Glutamatergic neuron (in vitro differentiated cells): ENCODE measurements at regions not wholly inside any gene's neighbourhood (a gene's known extent, or its start where the extent isn't known, plus 50 kb on each side); places are given as distances from the start of the nearest gene placed in this dataset.
A peak's percentile ranks its signal among the peaks of the same experiment; 100 is the strongest.

Experiments
- DNase-seq: peaks from one replicate; pipeline ENCODE4 v3.0.0; 2022
- H3K27ac Mint-ChIP-seq: one replicate; pipeline ENCODE4 v1.8.0; 2020; ENCODE audit warnings: mild to moderate bottlenecking, mixed read lengths, inconsistent platforms; ENCODE audit not compliant: unreplicated experiment
- H3K27me3 Mint-ChIP-seq: one replicate; pipeline ENCODE4 v1.8.0; 2020; ENCODE audit warnings: mild to moderate bottlenecking, moderate library complexity, mixed read lengths, inconsistent platforms; ENCODE audit not compliant: unreplicated experiment
- H3K36me3 Mint-ChIP-seq: one replicate; pipeline ENCODE4 v1.8.0; 2020; ENCODE audit warnings: mild to moderate bottlenecking, mixed read lengths, inconsistent platforms; ENCODE audit not compliant: unreplicated experiment
- H3K4me1 Mint-ChIP-seq: one replicate; pipeline ENCODE4 v1.8.0; 2020; ENCODE audit warnings: mild to moderate bottlenecking, low read depth, mixed read lengths, inconsistent platforms; ENCODE audit not compliant: unreplicated experiment
- H3K4me3 Mint-ChIP-seq: one replicate; pipeline ENCODE4 v1.8.0; 2020; ENCODE audit warnings: mild to moderate bottlenecking, mixed read lengths, inconsistent platforms; ENCODE audit not compliant: unreplicated experiment
- H3K9me3 Mint-ChIP-seq: one replicate; pipeline ENCODE4 v1.8.0; 2020; ENCODE audit warnings: mild to moderate bottlenecking, moderate library complexity, mixed read lengths, inconsistent platforms; ENCODE audit not compliant: unreplicated experiment
- TF ChIP-seq, protein P1 (sequence below): fragments of 200-600 bp; sonication (generic); IDR thresholded peaks from one replicate; pipeline ENCODE4 v1.5.0; 2021; ENCODE audit not compliant: partially characterized antibody, unreplicated experiment

GRCh38 chr2:108067820-108068405, 81.6 kb downstream of the SLC5A7 start:
- no peaks in the 10 kb centered on the region for H3K9me3 Mint-ChIP-seq
- H3K27ac Mint-ChIP-seq, result no peak overlapping the region
- H3K36me3 Mint-ChIP-seq, result no peaks in the 10 kb centered on the region
- H3K27me3 Mint-ChIP-seq, result no peaks in the 10 kb centered on the region
- H3K4me3 Mint-ChIP-seq, result no peak overlapping the region
- TF ChIP-seq, protein P1, sequence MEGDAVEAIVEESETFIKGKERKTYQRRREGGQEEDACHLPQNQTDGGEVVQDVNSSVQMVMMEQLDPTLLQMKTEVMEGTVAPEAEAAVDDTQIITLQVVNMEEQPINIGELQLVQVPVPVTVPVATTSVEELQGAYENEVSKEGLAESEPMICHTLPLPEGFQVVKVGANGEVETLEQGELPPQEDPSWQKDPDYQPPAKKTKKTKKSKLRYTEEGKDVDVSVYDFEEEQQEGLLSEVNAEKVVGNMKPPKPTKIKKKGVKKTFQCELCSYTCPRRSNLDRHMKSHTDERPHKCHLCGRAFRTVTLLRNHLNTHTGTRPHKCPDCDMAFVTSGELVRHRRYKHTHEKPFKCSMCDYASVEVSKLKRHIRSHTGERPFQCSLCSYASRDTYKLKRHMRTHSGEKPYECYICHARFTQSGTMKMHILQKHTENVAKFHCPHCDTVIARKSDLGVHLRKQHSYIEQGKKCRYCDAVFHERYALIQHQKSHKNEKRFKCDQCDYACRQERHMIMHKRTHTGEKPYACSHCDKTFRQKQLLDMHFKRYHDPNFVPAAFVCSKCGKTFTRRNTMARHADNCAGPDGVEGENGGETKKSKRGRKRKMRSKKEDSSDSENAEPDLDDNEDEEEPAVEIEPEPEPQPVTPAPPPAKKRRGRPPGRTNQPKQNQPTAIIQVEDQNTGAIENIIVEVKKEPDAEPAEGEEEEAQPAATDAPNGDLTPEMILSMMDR, result no peak
- DNase-seq, result no peak
- H3K4me1 Mint-ChIP-seq, result peaks cover 4% of the 10 kb centered on the region

- Mint-ChIP-seq H3K4me1 (peaks cover 21% of the 10 kb centered on the region), H3K36me3 (no peaks in the 10 kb centered on the region), H3K27ac (no peak overlapping the region), H3K9me3 (peaks cover 5% of the 10 kb centered on the region), H3K4me3 (no peak overlapping the region), H3K27me3 (peaks cover 5% of the 10 kb centered on the region)
- TF ChIP-seq, protein P1, result peak; percentile 38
- no peak for DNase-seq
These were observed 83.4 kb downstream of the SLC5A7 start for GRCh38 chr2:108069515-108070310.

DNA sequence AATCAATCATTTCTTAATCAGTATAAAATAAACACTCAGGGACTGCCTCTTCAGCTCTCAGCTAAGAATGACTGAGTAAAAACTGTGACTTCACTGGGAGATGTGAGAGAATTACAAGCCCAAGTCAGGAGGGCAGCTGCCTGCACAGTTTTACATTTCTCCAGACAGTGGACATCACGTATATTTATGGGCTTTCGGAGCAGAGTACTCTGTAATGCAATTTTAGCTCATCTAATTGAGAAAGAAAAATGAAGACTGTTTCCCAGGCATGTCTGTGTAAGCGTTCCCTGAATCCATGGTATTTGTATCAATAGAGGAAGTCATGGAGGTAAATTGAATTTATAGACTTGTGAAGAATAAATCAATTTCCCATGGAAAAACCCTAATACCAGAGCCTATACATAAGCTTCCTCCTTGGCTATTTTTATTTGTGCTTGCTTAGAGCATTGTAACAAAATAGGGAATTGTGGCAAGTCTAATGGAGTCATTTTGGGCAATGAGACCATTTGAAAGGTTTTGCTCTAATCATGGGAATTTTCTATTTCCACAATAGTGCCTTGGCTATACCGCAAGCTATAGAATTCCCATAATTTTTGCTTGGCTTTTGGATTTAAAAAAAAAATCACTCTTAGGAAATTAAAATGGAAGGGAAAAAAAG, 87.2 kb downstream of the SLC5A7 start:
- H3K4me3 Mint-ChIP-seq, result no peak overlapping the region
- H3K36me3 Mint-ChIP-seq, result no peaks in the 10 kb centered on the region
- H3K27ac Mint-ChIP-seq, result peak overlapping the region; percentile 85
- DNase-seq, result no peak
- peaks cover 43% of the 10 kb centered on the region for H3K4me1 Mint-ChIP-seq
- H3K27me3 Mint-ChIP-seq, result peaks cover 5% of the 10 kb centered on the region
- TF ChIP-seq, protein P1, result no peak
- peaks cover 5% of the 10 kb centered on the region for H3K9me3 Mint-ChIP-seq

- TF ChIP-seq, protein P1, result no peak
- H3K36me3 Mint-ChIP-seq, result no peaks in the 10 kb centered on the region
- H3K9me3 Mint-ChIP-seq, result peaks cover 5% of the 10 kb centered on the region
- peak overlapping the region; percentile 85 for H3K27ac Mint-ChIP-seq
- peaks cover 43% of the 10 kb centered on the region for H3K4me1 Mint-ChIP-seq
- H3K27me3 Mint-ChIP-seq, result peaks cover 5% of the 10 kb centered on the region
- DNase-seq, result peak; percentile 43
- peak overlapping the region; percentile 56 for H3K4me3 Mint-ChIP-seq
These were observed 87.8 kb downstream of the SLC5A7 start for GRCh38 chr2:108074150-108074549.
